ENCODE measurements at regions not wholly inside any gene's neighbourhood (a gene's known extent, or its start where the extent isn't known, plus 50 kb on each side); places are given as distances from the start of the nearest gene placed in this dataset.

GRCh38 chr2:12514168-12514567 lies 202.6 kb upstream of the TRIB2 start:
- H3K4me3 ChIP-seq (ENCODE audit: control extremely low read depth in 1 of 5, extremely low read depth in 1 of 5, insufficient read depth in 1 of 5, low read depth in 2 of 5, low read length in 4 of 5), result no peak overlapping the region
- intact Hi-C loops (cut with micrococcal nuclease), result no loop called here
- H2AFZ ChIP-seq (ENCODE audit: insufficient read depth, low read depth, low read length, poor library complexity, severe bottlenecking), result no peak overlapping the region
- no peaks in the 10 kb centered on the region for H3K79me2 ChIP-seq (ENCODE audit: control insufficient read depth, insufficient read depth, low read length)
- peaks cover 18% of the 10 kb centered on the region for H3K27me3 Mint-ChIP-seq
- no peak overlapping the region for H3K27ac Mint-ChIP-seq
- DNase-seq (no peak), ATAC-seq (ENCODE audit: low read depth) (no peak)
- no peaks in the 10 kb centered on the region for H3K9me3 ChIP-seq (ENCODE audit: control extremely low read depth in 1 of 3, control insufficient read depth in 2 of 3, insufficient read depth in 1 of 3, low read length in 2 of 3)
- H3K27ac ChIP-seq (ENCODE audit: low read length in 2 of 2), result no peak overlapping the region
- H3K9me3 Mint-ChIP-seq (ENCODE audit: insufficient read depth), result no peaks in the 10 kb centered on the region
- H3K4me1 Mint-ChIP-seq, result peaks cover 9% of the 10 kb centered on the region
- H3K36me3 ChIP-seq (replicated peaks in 1 of 2; ENCODE audit: control extremely low read depth in 1 of 2, control insufficient read depth in 1 of 2, extremely low read depth in 1 of 2, insufficient read depth in 2 of 2, low read length in 1 of 2), result no peaks in the 10 kb centered on the region
- peaks cover 0 to 7% (median 0%) of the 10 kb centered on the region in 4 experiments for H3K27me3 ChIP-seq (replicated peaks in 1 of 4; ENCODE audit: control extremely low read depth in 1 of 4, control insufficient read depth in 3 of 4, insufficient read depth in 4 of 4, low read length in 3 of 4)
- H4K20me1 ChIP-seq (ENCODE audit: control insufficient read depth, insufficient read depth, low read length, poor library complexity, severe bottlenecking), result no peaks in the 10 kb centered on the region
- peaks cover 7 to 9% of the 10 kb centered on the region in 2 donors for H3K4me1 ChIP-seq (ENCODE audit: control insufficient read depth in 2 of 2, insufficient read depth in 2 of 2, low read length in 2 of 2)
- no peak overlapping the region for H3K4me3 Mint-ChIP-seq
- ChIA-PET CTCF (no interaction called here), POLR2A (no interaction called here)
- no peak overlapping the region for H3K4me2 ChIP-seq (replicated peaks; ENCODE audit: low read depth, low read length, poor library complexity, severe bottlenecking)
- TF ChIP-seq EZH2 (IDR thresholded peaks at IDR 0.05; ENCODE audit: borderline replicate concordance, insufficient read depth, low read depth, low read length, poor library complexity, severe bottlenecking) (no peak), CTCF (IDR thresholded peaks at IDR 0.05) (no peak)
- H3K9ac ChIP-seq (ENCODE audit: low read length), result no peak overlapping the region
- no CpG with 5 or more reads among the region's 3 CpGs for WGBS (ENCODE audit: insufficient coverage)

GRCh38 chr2:12514631-12515437 lies 201.9 kb upstream of the TRIB2 start:
- Histone ChIP-seq H3K4me2 (replicated peaks; ENCODE audit: low read depth, low read length, poor library complexity, severe bottlenecking) (no peak overlapping the region), H3K9me3 (ENCODE audit: control extremely low read depth in 1 of 3, control insufficient read depth in 2 of 3, insufficient read depth in 1 of 3, low read length in 2 of 3) (no peaks in the 10 kb centered on the region), H4K20me1 (ENCODE audit: control insufficient read depth, insufficient read depth, low read length, poor library complexity, severe bottlenecking) (no peaks in the 10 kb centered on the region), H2AFZ (ENCODE audit: insufficient read depth, low read depth, low read length, poor library complexity, severe bottlenecking) (no peak overlapping the region), H3K4me3 (ENCODE audit: control extremely low read depth in 1 of 5, extremely low read depth in 1 of 5, insufficient read depth in 1 of 5, low read depth in 2 of 5, low read length in 4 of 5) (no peak overlapping the region), H3K9ac (ENCODE audit: low read length) (no peak overlapping the region), H3K4me1 (ENCODE audit: control insufficient read depth in 2 of 2, insufficient read depth in 2 of 2, low read length in 2 of 2) (peaks cover 7 to 9% of the 10 kb centered on the region in 2 donors), H3K36me3 (replicated peaks in 1 of 2; ENCODE audit: control extremely low read depth in 1 of 2, control insufficient read depth in 1 of 2, extremely low read depth in 1 of 2, insufficient read depth in 2 of 2, low read length in 1 of 2) (no peaks in the 10 kb centered on the region), H3K27me3 (replicated peaks in 1 of 4; ENCODE audit: control extremely low read depth in 1 of 4, control insufficient read depth in 3 of 4, insufficient read depth in 4 of 4, low read length in 3 of 4) (peaks cover 0 to 5% (median 0%) of the 10 kb centered on the region in 4 experiments), H3K27ac (ENCODE audit: low read length in 2 of 2) (no peak overlapping the region), H3K79me2 (ENCODE audit: control insufficient read depth, insufficient read depth, low read length) (no peaks in the 10 kb centered on the region)
- POLR2A ChIA-PET, result no interaction called here
- intact Hi-C loops (cut with micrococcal nuclease), result no loop called here
- CTCF ChIA-PET, result no interaction called here
- no peaks in the 10 kb centered on the region for H3K9me3 Mint-ChIP-seq (ENCODE audit: insufficient read depth)
- TF ChIP-seq CTCF (IDR thresholded peaks at IDR 0.05) (no peak), EZH2 (IDR thresholded peaks at IDR 0.05; ENCODE audit: borderline replicate concordance, insufficient read depth, low read depth, low read length, poor library complexity, severe bottlenecking) (no peak)
- DNase-seq, result no peak
- H3K27me3 Mint-ChIP-seq, result peaks cover 12% of the 10 kb centered on the region
- 100% methylated on average over 4 of the region's 9 CpGs for WGBS (ENCODE audit: insufficient coverage)
- peaks cover 9% of the 10 kb centered on the region for H3K4me1 Mint-ChIP-seq
- no peak overlapping the region for H3K4me3 Mint-ChIP-seq
- H3K27ac Mint-ChIP-seq, result no peak overlapping the region
- ATAC-seq (ENCODE audit: low read depth), result no peak

Measured in B cell (primary cell).